GM12892 (cell line): ENCODE measurements at regions not wholly inside any gene's neighbourhood (a gene's known extent, or its start where the extent isn't known, plus 50 kb on each side); places are given as distances from the start of the nearest gene placed in this dataset.

Experiments used
- POLR2AphosphoS5 ChIP-seq: IDR thresholded peaks from 2 replicates; pipeline ENCODE4 v1.6.1; 2011; ENCODE audit warnings: low read depth, low read length, control low read depth
- TAF1 ChIP-seq: IDR thresholded peaks from 2 replicates; pipeline ENCODE4 v1.6.1; 2011; ENCODE audit warnings: low read depth, mild to moderate bottlenecking, control low read depth, low read length, borderline replicate concordance

GRCh38 chr20:40849456-40849855 is 160.4 kb upstream of the MAFB start:
- TF ChIP-seq POLR2AphosphoS5 (no peak), TAF1 (no peak)
